PC-3 (cell line): ENCODE measurements at regions not wholly inside any gene's neighbourhood (a gene's known extent, or its start where the extent isn't known, plus 50 kb on each side); places are given as distances from the start of the nearest gene placed in this dataset.
A peak's percentile ranks its signal among the peaks of the same experiment; 100 is the strongest.

Experiments
- ATAC-seq: fragments of 200-7000 bp; cut with Tn5 transposase; 2 replicates; pipeline ENCODE4 v1.9.1; 2020; ENCODE audit warnings: mild to moderate bottlenecking, moderate library complexity
- BruUV-seq: library from RNA; stranded (reverse); fragments of 400-500 nt; replicated peaks from 2 replicates; lab custom pipeline; 2021; lab: Mats Ljungman, UMichigan
- CTCF ChIA-PET: fragments of 300-600 bp; sonication (Branson Sonifier 250); formaldehyde crosslinking; loops from one replicate; lab custom pipeline; 2022; ENCODE audit warnings: antibody characterized with exemption; lab: Charles Lee
- POLR2A ChIA-PET: fragments of 300-600 bp; sonication (Branson Sonifier 250); formaldehyde crosslinking; loops from one replicate; lab custom pipeline; 2022; ENCODE audit warnings: antibody characterized with exemption; ENCODE audit not compliant: unreplicated experiment; lab: Charles Lee
- DNase-seq: peaks from one replicate; pipeline ENCODE4 v3.0.0-alpha.2; 2015
- H2AFZ ChIP-seq: fragments of 300-600 bp; sonication (generic); 2 replicates; pipeline ENCODE4 v1.6.0; 2016; ENCODE audit warnings: antibody characterized with exemption, low read length
- H3F3A ChIP-seq: fragments of 300-600 bp; sonication (generic); one replicate; pipeline ENCODE4 v1.6.0; 2017; ENCODE audit warnings: antibody characterized with exemption, low read length, control low read depth, mild to moderate bottlenecking; ENCODE audit not compliant: unreplicated experiment
- H3K27ac ChIP-seq: fragments of 300-600 bp; sonication (generic); 2 replicates; pipeline ENCODE4 v1.5.1; 2016; ENCODE audit warnings: mild to moderate bottlenecking, low read length
- H3K27me3 ChIP-seq: fragments of 300-600 bp; sonication (generic); 2 replicates; pipeline ENCODE4 v1.6.1; 2016; ENCODE audit warnings: low read length, mixed read lengths
- H3K36me3 ChIP-seq: fragments of 300-600 bp; sonication (generic); 2 replicates; pipeline ENCODE4 v1.6.1; 2016; ENCODE audit warnings: low read depth, mixed run types, low read length, mixed read lengths
- H3K4me1 ChIP-seq: fragments of 300-600 bp; sonication (generic); 2 replicates; pipeline ENCODE4 v1.5.1; 2016; ENCODE audit warnings: low read length; ENCODE audit not compliant: insufficient read depth
- H3K4me2 ChIP-seq: fragments of 300-600 bp; sonication (generic); 2 replicates; pipeline ENCODE4 v1.6.0; 2016; ENCODE audit warnings: low read length
- H3K4me3 ChIP-seq: fragments of 300-600 bp; sonication (generic); 2 replicates; pipeline ENCODE4 v1.5.1; 2016; ENCODE audit warnings: mild to moderate bottlenecking, low read length, mixed read lengths
- H3K79me2 ChIP-seq: fragments of 300-600 bp; sonication (generic); 2 replicates; pipeline ENCODE4 v1.6.1; 2017; ENCODE audit warnings: low read length, mixed read lengths
- H3K9ac ChIP-seq: fragments of 300-600 bp; sonication (generic); 2 replicates; pipeline ENCODE4 v1.6.0; 2016; ENCODE audit warnings: mild to moderate bottlenecking, low read length
- H3K9me2 ChIP-seq: fragments of 300-600 bp; sonication (generic); replicated peaks from 2 replicates; pipeline ENCODE4 v1.6.1; 2016; ENCODE audit warnings: mixed run types, low read length, mixed read lengths
- H3K9me3 ChIP-seq: fragments of 300-600 bp; sonication (generic); 2 replicates; pipeline ENCODE4 v1.6.1; 2016; ENCODE audit warnings: low read length, mixed read lengths
- H4K20me1 ChIP-seq: fragments of 300-600 bp; sonication (generic); 2 replicates; pipeline ENCODE4 v1.6.1; 2016; ENCODE audit warnings: low read length, mixed read lengths
- CTCF ChIP-seq: fragments of 300-600 bp; sonication (generic); conservative IDR thresholded peaks from 2 replicates; pipeline ENCODE4 v1.5.1; 2017; ENCODE audit warnings: antibody characterized with exemption, low read depth, mild to moderate bottlenecking, low read length
- EZH2 ChIP-seq: fragments of 300-600 bp; sonication (generic); IDR thresholded peaks from one replicate; pipeline ENCODE4 v1.6.1; 2017; ENCODE audit warnings: antibody characterized with exemption, mild to moderate bottlenecking, low read length; ENCODE audit not compliant: unreplicated experiment
- EZH2phosphoT487 ChIP-seq: fragments of 300-600 bp; sonication (generic); IDR thresholded peaks from 2 replicates; pipeline ENCODE4 v1.6.1; 2018; ENCODE audit warnings: mild to moderate bottlenecking, antibody characterized with exemption, low read length, borderline replicate concordance
- intact Hi-C: fragments of 100-400 bp; cut with micrococcal nuclease; formaldehyde crosslinking; loops from 2 replicates; pipeline ENCODE4 v1.9.0; 2023

- Histone ChIP-seq H3K27ac (no peak overlapping the region), H3K4me1 (peaks cover 23% of the 10 kb centered on the region; the same call in 1 of the 2 replicates), H3K36me3 (no peaks in the 10 kb centered on the region; the same call in 1 of the 2 replicates), H3K9ac (no peak overlapping the region), H4K20me1 (no peaks in the 10 kb centered on the region), H3K9me3 (peaks cover 11% of the 10 kb centered on the region; the same call in 1 of the 2 replicates), H2AFZ (no peak overlapping the region), H3K4me3 (no peak overlapping the region), H3F3A (no peaks in the 10 kb centered on the region), H3K27me3 (no peaks in the 10 kb centered on the region), H3K9me2 (no peaks in the 10 kb centered on the region), H3K4me2 (no peak overlapping the region), H3K79me2 (no peaks in the 10 kb centered on the region)
- CTCF ChIA-PET, result no interaction called here
- ATAC-seq, result peak; percentile 12; the same call in 1 of the 2 replicates
- no peak for TF ChIP-seq EZH2
- peak; percentile 24 for DNase-seq
- POLR2A ChIA-PET, result no interaction called here
- no TSS peak for BruUV-seq
- intact Hi-C loops, result no loop called here
Measured at GRCh38 chr20:48159145-48160008, 374.1 kb upstream of the SULF2 start.

- TF ChIP-seq EZH2phosphoT487 (no peak), EZH2 (no peak), CTCF (no peak)
- Histone ChIP-seq H3K9ac (no peak overlapping the region), H3K9me2 (no peaks in the 10 kb centered on the region), H3K4me3 (no peak overlapping the region), H4K20me1 (no peaks in the 10 kb centered on the region), H3K4me1 (peaks cover 19% of the 10 kb centered on the region; the same call in 1 of the 2 replicates), H3K79me2 (no peaks in the 10 kb centered on the region), H3K9me3 (peaks cover 11% of the 10 kb centered on the region; the same call in 1 of the 2 replicates), H3K36me3 (no peaks in the 10 kb centered on the region; the same call in 1 of the 2 replicates), H3K27me3 (no peaks in the 10 kb centered on the region), H3F3A (no peaks in the 10 kb centered on the region), H2AFZ (no peak overlapping the region), H3K27ac (no peak overlapping the region), H3K4me2 (no peak overlapping the region)
- no TSS peak for BruUV-seq
- CTCF ChIA-PET, result no interaction called here
- DNase-seq (peak; percentile 47), ATAC-seq (no peak)
- POLR2A ChIA-PET, result no interaction called here
- intact Hi-C loops, result no loop called here
Measured at GRCh38 chr20:48158014-48158413, 372.7 kb upstream of the SULF2 start.

GRCh38 chr20:48156951-48157700, 371.8 kb upstream of the SULF2 start:
- H3K4me2 ChIP-seq, result peak overlapping the region; percentile 40
- peak; percentile 49 for DNase-seq
- H2AFZ ChIP-seq, result no peak overlapping the region
- no TSS peak for BruUV-seq
- TF ChIP-seq EZH2 (no peak), EZH2phosphoT487 (no peak), CTCF (no peak)
- no peaks in the 10 kb centered on the region for H3K79me2 ChIP-seq
- H3K4me1 ChIP-seq, result peaks cover 19% of the 10 kb centered on the region; the same call in 1 of the 2 replicates
- no peaks in the 10 kb centered on the region for H3K27me3 ChIP-seq
- POLR2A ChIA-PET, result no interaction called here
- no peaks in the 10 kb centered on the region for H3K9me2 ChIP-seq
- no peak overlapping the region for H3K4me3 ChIP-seq
- no peaks in the 10 kb centered on the region for H3F3A ChIP-seq
- no peak for ATAC-seq
- intact Hi-C loops, result no loop called here
- no peaks in the 10 kb centered on the region for H4K20me1 ChIP-seq
- H3K9me3 ChIP-seq, result peaks cover 11% of the 10 kb centered on the region; the same call in 1 of the 2 replicates
- no peaks in the 10 kb centered on the region; the same call in 1 of the 2 replicates for H3K36me3 ChIP-seq
- CTCF ChIA-PET, result no interaction called here
- H3K9ac ChIP-seq, result no peak overlapping the region
- H3K27ac ChIP-seq, result peak overlapping the region; percentile 36; the same call in 1 of the 2 replicates
